Renal cortex interstitium (tissue), 11 donors: ENCODE measurements at regions not wholly inside any gene's neighbourhood (a gene's known extent, or its start where the extent isn't known, plus 50 kb on each side); places are given as distances from the start of the nearest gene placed in this dataset.

ENCODE experiments used
- DNase-seq, 11 donors: peaks; one replicate each; pipeline ENCODE4 v3.0.0-alpha.2; 2013; ENCODE audit warnings: low read depth in 9 of 11, low spot score in 4 of 11; ENCODE audit errors: extremely low read depth in 1 of 11

DNA sequence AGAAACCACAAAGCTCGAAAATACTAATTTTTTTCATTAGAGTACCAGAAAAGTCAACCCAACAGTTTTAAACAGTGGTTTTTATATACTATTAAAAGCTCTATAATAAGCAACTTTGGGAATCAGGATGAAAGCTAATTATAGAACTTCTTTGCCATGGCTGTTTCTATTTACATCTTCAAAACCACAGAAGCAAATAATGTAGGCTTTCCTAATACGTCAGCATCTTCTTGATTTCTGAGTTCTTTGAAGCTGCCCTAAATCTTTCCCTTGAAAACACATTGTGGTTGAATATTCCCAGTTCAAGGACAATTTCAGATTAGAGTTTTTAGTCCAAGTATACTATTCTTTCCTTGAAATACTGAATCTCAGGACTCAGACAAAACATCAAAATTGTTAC is 460.2 kb upstream of the FAT1 start:
- no peak for DNase-seq

DNA sequence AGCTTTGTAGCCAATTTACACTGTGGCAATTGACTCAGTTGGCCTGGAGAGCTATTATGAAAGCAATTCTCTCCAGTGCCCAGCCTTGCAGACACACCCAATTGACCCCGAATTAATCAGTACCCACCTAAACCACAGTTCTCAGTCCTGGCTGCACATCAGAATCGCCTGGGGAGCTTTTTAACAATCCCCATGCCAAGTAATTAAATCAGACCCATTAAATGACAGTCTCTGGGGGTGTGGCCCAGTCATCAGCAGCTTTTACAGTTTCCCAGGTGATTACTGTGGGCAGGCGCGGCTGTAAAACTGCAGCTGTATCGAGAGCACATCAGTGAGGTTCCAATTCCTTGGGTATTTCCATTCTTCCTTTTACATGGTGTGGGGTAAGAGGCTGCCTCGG is 460.9 kb upstream of the FAT1 start:
- DNase-seq = peak in 2 of 11 donors; percentile 26 to 36

DNA sequence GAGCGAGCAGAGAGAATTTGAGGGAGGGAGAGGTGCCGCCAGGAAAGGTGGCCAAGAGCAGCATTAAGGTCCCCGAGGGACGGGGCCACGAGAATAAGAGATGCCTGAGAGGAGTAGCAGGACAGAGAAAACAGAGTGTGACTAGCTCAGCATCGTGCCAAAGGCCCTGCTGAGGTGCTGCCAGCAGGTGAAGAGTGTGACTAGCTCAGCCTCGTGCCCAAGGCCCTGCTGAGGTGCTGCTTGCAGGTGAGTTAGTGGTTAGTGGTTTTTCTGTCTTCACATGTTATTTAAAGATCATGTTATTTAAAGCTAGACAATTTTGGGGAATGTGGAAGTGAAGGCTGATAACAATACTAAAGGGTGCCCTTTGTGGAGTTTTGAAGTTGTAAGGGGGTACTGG is 464.5 kb upstream of the FAT1 start:
- DNase-seq = no peak

DNA sequence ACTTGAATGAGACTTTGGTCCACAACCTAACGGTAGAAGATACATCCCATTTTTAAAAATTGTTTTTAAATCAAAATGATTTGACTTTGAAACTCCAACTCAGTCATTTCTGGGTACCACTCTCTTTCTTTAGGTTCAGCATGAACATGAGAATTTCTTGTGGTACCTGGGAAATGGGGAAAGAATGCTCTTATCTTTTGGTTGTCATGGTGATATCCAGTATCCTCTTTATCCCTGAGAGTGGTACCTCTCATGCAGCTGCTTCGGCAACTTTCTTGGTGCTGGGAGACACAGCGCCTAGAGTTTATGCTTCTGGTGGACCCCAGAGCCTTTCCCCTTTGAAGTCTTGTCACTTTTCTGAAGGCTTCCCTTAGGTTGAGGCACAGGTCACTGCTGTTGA is 465.1 kb upstream of the FAT1 start:
- DNase-seq = no peak

DNA sequence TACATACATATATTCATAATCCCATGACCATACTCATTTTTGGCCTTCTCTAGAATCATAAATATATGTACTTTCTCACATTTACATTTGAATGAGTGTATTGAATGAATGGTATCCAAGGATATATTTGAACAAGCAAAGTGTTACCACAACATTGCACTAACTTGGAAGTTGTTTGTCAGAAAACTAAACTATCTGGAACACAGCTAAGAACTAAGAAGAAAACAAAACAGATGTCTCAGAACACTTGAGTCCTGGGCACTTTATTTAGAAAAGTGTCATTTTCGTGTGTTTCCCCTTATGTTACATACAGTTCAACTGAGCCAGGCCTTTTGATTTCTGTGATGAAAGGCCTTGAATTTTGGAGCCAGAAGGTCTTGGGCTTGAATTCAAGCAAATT is 466.7 kb upstream of the FAT1 start:
- no peak for DNase-seq

DNA sequence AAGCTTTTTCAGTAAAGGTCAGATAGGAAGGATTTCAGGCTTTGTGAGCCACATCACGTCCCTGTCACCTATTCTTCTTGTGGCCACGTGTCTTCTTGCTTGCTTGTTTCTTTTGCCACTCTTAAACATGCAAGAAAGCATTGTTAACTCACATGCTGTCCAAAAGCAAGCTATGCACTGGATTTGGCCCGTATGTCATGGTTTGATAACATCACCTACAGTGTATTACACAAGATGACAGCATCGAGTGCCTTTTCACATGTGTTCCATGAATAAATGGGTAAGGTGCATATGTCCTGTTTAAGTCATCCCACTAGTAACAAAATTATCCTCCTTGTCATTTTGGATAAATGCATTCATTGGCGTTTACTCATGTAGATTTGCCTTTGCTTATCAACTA is 468.0 kb upstream of the FAT1 start:
- DNase-seq = no peak

DNA sequence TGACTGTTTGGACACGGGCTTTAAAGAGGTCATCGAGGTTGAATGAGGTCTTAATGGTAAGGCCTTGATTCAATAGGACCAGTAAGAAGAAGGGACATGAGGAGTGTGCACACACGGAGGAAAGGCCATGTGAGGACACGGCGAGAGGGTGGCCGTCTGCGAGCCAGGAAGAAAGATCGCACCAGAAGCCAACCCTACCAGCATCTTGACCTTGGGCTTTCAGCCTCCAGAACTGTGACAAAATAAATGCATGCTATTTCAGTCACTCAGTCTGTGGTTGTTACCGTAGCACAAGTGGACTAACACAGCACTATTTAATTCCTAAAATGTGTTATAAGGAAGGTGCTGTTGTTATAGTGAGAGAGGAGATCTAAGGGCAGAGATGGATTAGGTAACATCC is 468.6 kb upstream of the FAT1 start:
- no peak for DNase-seq

DNA sequence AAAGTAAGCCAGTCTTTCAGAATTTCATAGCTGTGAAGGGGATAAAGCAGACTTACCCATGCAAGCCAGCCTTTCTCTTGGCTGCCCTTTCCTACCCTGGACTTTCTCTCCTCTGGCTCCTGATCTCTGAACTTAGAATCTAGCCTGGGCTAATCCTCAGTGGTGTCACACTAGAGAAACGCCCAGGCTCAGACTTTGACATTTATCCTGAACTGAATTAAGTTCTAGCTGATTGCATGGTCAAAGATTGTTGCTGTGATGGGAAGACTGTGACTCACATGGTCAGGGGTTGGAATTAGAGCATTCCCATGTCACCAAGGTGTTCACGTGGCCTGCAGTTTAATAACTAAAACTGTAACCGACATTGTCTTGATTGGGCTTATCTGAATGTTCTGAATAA is 469.5 kb upstream of the FAT1 start:
- DNase-seq = no peak

DNA sequence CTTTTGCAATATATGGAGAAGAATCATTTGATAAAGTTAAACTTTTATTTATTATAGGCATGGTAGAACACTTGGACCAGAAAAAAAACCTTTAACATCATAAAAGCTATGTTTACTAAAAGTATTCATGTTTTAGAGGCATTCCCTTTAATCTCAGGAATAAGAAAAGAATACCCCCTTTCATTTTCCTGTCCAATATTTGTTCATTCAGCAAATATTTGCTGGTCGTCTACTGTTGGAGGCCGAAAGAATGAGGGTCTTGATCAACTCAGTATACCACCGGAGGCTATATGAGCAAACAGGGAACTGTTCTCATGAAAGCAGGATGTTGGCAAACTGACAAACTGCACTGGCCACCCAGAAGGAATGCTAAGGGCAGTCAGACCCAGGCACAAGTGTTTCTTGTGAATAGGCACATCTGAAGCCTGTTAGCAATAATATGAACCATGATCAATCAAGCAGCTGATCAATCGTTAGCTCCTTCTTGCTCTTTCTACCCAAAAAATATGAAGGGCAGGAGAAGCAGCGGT is 480.8 kb upstream of the FAT1 start:
- DNase-seq = no peak

DNA sequence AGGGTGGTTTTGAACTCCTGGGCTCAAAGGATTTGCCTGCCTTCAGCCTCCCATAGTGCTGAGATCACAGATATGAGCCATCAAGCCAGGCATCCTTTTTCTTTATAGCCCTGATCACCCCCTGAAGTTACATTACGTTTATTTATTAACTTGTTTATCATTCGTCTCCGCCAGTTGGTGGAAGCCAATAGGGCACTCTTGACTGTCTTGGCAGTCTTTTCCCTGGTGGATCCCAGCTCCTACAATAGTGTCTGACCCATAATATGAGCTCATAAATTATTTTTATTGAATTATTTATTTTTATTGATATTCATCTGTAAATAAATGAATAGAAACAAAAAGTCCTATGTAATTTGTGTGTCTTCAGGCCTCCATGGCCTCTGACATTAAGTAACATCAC is 484.3 kb upstream of the FAT1 start:
- DNase-seq = no peak

DNA sequence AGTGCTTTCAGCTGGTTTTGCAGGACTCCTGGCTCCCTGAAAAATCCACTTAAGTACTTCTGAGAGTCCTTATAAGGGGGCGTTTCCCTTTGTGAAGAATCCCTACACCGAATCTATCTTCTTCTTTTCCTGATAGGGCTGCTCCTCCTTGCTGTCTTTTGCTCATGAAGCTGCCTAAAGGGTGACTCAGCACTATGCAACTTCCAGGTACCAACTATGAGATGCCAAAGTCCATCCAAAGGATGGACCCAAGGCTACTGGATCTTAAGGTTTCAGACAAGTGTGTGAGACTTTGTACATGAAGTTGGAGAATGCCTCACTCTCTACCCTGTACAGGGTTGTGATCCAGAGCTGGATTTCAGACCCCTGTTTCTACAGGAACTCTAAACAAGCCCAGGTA is 485.0 kb upstream of the FAT1 start:
- DNase-seq = no peak

DNA sequence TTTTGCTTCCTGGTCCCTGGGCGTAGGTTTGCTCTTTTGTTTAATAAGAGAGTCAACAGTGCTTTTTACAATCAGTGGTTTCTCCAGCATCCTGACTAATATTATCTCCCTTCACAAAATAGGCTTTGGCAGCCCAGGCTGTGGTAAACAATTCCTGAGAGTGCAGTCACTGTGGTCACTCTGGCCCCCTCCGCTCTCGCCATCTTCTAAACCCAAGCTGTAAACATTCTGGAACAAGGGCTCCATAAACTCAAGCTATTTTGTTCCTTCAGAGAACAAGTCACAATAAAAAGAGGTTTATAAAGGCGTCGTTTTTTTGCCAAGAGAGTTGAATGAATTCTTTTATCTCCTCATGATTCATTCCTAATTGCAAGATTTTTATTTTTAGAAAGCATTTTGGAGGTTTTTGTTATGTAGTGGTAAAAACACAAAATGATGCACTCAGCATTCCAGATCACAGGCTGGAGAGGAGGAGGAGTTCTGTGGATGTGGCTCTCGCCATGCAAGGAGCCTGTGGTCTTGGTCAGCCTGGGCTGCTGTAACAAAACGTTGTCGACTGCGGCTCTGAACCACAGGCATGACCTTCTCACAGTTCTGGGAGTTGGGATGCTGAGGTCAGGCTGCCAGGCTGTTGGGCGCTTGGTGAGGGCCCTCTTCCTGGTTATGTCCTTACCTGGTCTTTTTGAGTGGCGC is 486.4 kb upstream of the FAT1 start:
- no peak for DNase-seq

DNA sequence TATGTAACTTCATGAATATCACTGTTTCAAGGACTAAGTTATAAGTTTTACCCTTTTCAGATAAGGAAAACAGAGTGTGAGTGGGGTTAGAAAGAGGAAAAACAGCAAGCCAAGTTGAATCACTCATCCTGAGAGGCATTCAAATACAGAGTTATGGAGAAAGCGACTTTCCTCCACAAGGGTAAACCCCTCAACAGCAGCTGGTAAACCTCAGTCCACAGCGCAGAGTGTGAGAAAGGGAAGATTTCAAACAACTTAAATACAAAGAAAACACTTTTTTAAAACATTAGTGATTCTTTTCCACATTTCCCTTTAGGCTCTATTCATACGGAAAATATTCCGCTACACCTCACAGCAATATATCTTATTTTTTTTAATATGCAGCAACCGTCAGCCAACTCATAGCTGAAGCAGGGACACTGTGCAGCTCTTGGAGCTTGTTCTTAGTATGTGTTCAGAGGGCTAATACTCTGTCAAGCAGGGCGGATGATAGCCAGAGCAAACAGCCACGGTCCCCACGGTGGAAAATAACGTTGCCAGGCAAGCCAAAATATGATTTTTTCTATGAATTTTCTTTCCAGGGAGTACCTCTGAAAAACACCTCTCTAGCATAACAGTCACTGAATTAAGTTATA is 488.9 kb upstream of the FAT1 start:
- peak in 5 of 11 donors; percentile 6 to 39 (median 13) for DNase-seq

DNA sequence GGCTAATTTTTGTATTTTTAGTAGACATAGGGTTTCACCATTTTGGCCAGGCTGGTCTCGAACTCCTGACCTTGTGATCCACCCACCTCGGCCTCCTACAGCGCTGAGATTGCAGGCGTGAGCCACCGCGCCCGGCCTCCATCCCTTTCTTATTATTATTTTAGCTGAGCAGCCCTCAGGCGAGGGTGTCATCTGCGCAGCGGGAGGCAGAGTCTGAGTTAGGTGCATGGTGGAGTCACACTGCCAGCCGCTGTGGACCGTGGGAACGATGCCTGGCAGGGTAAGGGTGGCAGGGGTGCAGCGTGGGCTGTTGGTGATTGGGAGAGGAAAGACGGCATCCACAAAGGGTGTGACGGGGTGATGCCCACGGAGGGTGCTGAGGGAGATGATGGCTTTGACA is 491.8 kb upstream of the FAT1 start:
- DNase-seq = no peak

DNA sequence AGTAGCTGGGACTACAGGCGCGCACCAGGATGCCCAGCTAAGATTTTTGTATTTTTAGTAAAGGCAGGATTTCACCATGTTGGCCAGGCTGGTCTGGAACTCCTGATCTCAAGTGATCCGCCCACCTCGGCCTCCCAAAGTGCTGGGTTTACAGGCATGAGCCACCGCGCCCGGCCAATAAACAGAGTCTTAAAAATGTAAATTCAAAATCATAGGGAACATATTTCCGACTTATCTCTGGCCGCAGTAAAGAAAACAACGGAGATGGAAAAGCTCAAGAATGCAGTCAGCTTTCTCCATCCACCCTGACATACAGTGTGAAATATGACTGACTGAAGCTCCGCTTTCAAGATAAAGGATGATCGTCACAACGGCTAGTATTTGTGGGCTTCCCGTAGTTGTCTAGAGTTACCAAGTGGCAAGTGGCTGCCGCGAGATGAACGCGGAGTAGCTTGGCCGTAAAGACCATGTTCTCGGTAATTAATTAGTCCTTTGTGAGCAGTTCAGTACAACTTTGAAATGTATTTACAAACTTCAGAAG is 495.1 kb upstream of the FAT1 start:
- peak in 4 of 11 donors; percentile 13 to 38 (median 32) for DNase-seq

DNA sequence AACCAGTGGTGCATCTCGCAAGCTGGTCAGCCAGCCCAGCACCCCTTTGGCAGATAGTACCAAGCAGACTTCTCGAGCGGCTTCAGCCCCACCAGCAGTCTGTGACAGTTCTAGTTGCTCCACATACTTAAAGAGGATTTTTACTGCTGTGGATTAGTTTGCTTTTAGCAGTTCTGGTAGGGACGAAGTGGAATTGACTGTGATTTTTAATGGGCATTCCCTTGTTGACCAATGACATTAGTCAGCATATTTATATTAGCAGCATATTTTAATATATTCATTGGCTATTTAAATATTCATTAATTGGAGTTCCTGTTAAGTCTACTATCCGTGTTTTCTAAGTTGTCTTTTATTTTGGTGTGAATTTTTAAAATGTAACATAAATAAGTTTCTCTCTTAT is 500.9 kb upstream of the FAT1 start:
- no peak for DNase-seq

DNA sequence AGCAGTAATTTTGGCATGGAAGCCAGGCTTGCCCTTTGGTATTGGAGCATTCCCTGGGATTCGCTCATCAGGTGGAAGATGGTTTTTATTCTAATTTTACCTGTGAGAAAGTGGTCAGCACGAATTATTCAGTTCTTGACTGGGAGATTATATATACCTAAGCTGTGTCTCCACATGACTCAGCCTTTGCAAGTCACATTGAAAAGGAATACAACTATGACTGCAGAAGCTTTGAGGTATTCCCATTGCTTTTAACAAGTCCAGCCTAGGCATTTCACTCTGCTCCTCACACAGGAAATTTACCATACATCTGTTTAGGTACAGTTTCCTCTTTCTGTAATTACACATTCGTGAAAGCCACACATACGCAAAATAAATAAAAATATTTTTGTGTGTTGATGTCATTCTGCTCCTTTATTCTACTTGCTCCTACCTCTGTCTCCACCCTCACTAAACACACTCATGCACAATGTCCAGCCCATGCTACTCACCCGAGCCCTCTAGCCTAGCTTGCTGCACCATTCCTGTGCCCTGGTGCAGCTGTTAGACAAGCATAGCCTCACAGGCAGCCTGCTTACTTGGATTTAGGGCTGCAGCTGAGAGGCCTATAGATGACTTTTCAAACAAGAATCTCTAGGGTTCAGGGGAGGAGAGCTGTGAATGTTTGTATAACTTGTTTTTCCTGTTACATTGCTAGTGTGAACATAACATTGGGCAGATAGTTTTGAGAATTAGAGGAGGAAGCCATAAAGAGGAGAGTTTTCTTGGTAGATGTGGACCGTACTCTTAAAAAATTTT is 504.4 kb upstream of the FAT1 start:
- DNase-seq = no peak

DNA sequence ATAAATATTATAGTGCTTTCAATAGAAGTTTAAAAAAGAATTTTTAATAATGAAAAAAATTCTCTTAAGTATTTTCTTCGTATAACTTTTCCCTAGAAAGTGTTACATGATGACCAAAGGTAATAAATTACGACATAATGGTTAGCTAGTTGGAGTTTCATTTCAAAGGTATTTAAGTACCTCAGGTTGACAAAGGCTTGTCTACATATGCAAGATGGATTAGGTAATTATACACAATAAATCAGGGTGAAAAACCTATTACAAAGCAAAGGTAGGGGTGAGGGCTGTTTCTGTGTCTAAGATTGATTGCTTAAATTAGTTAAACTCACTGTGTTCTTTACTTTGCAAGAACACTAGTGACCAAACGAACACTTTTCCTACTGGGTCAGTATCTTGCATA is 508.5 kb upstream of the FAT1 start:
- peak in 1 of 11 donors; percentile 6 for DNase-seq

DNA sequence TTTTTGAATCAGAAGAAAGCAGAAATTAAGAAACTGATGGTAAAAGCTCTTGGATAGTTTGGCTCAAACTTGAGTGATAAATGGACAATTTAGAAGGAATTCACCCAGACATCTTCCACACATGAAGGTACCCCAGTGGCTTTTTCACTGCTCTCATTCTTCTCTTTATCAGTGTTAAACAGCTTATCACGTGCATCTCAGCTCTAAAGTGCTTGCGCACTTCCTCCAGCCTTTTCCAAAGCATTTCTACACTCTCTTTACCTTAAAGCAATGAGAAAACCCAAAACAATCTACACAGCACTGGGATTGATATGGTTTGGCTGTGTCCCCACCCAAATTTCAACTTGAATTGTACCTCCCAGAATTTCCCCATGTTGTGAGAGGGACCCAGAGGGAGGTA is 509.1 kb upstream of the FAT1 start:
- no peak for DNase-seq
